GM12891 (cell line): ENCODE measurements at regions not wholly inside any gene's neighbourhood (a gene's known extent, or its start where the extent isn't known, plus 50 kb on each side); places are given as distances from the start of the nearest gene placed in this dataset.

Experiments
- PAX5 ChIP-seq: IDR thresholded peaks from 2 replicates; pipeline ENCODE4 v1.6.1; 2011; ENCODE audit warnings: low read length, moderate library complexity, mild to moderate bottlenecking; ENCODE audit not compliant: insufficient read depth, severe bottlenecking
- POLR2A ChIP-seq: IDR thresholded peaks from 2 replicates; pipeline ENCODE4 v1.6.1; 2011; ENCODE audit warnings: low read depth, low read length, control low read depth
- POLR2AphosphoS5 ChIP-seq: IDR thresholded peaks from 2 replicates; pipeline ENCODE4 v1.6.1; 2011; ENCODE audit warnings: low read depth, low read length, control low read depth
- SPI1 ChIP-seq: IDR thresholded peaks from 2 replicates; pipeline ENCODE4 v1.6.1; 2011; ENCODE audit warnings: low read depth, low read length, control low read depth
- TAF1 ChIP-seq: IDR thresholded peaks from 2 replicates; pipeline ENCODE4 v1.6.1; 2011; ENCODE audit warnings: low read depth, low read length, control low read depth

DNA sequence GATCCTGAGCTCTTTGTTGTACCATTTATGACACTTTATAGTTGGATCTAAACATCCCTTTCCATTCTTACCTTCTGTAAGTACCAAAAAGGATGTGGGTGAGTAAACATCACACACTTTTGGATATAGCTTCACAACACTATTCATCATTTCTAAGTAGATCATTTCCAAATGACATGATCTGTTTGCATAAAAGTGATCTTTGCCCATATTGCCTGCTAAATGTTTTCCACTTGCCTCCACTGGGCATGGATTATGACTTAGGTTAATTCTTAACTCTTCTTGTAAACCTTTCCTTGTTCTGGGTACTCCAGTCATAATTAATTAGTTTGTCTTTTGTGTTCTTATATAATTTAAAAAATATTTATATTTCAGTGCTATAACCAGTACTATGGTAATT is 244.9 kb upstream of the AGA start:
- TF ChIP-seq POLR2A = no peak
- TF ChIP-seq TAF1 = no peak
- no peak for TF ChIP-seq POLR2AphosphoS5
- no peak for TF ChIP-seq SPI1
- no peak for TF ChIP-seq PAX5
